NOMO-1 treated with DMSO at 0.1 percent for 48 hours (cell line): ENCODE measurements at regions not wholly inside any gene's neighbourhood (a gene's known extent, or its start where the extent isn't known, plus 50 kb on each side); places are given as distances from the start of the nearest gene placed in this dataset.

Experiments used
- DNase-seq: peaks from one replicate; lab custom pipeline; 2025; ENCODE audit not compliant: unreplicated experiment; lab: John Stamatoyannopoulos, UW

DNA sequence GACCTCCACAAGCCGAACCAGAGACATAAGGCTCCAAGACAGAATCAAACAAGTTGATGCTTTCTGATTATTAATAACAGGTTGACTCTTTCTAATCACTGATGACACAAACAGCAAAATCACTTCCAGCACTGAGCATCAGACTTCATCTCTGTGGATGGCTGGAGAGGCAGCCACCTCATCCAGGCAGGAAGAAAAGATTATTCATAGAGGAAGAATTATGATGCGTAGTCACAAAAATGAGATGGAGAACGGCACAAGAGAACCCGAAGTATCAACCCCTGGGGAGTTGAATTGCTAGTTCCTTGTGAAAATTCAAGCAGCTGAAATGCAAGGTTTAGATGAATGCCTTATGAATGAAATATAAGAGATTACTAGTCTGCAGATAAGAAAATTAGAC, 49.9 kb upstream of the LMCD1 start:
- no peak for DNase-seq
